ENCODE measurements at regions not wholly inside any gene's neighbourhood (a gene's known extent, or its start where the extent isn't known, plus 50 kb on each side); places are given as distances from the start of the nearest gene placed in this dataset.

GRCh38 chr16:86180244-86180643, 281.3 kb downstream of the IRF8 start:
- TF ChIP-seq CTCF (IDR thresholded peaks at IDR 0.05), result no peak
- TF ChIP-seq POLR2AphosphoS5 (IDR thresholded peaks at IDR 0.05), result no peak
- TF ChIP-seq EP300 (IDR thresholded peaks at IDR 0.05), result no peak
- TF ChIP-seq POLR2A (IDR thresholded peaks at IDR 0.05), result no peak
